Thyroid gland (tissue), 4 donors: ENCODE measurements at regions not wholly inside any gene's neighbourhood (a gene's known extent, or its start where the extent isn't known, plus 50 kb on each side); places are given as distances from the start of the nearest gene placed in this dataset.
"Not testable (repeated sequence)": the region's sequence is repeated elsewhere in the genome, so short reads cannot be mapped to it uniquely, and the experiment has no call there.

Source experiments
- POLR2A ChIP-seq, 2 donors: fragments of 450-650 bp; IDR thresholded peaks; one replicate each; pipeline ENCODE4 v1.6.1; 2017; ENCODE audit warnings: antibody characterized with exemption in 2 of 2, mild to moderate bottlenecking in 2 of 2, moderate library complexity in 1 of 2
- TF ChIP-seq, protein P1 (sequence below), 6 experiments: fragments of 200-600 bp in 3 of 6; fragments of 450-650 bp in 3 of 6; sonication (generic) in 3 of 6; IDR thresholded peaks; one replicate each; pipeline ENCODE4 v1.5.1; 2016 to 2019; ENCODE audit warnings: antibody characterized with exemption in 6 of 6, mild to moderate bottlenecking in 2 of 6, inconsistent platforms in 1 of 6, moderate library complexity in 1 of 6

DNA sequence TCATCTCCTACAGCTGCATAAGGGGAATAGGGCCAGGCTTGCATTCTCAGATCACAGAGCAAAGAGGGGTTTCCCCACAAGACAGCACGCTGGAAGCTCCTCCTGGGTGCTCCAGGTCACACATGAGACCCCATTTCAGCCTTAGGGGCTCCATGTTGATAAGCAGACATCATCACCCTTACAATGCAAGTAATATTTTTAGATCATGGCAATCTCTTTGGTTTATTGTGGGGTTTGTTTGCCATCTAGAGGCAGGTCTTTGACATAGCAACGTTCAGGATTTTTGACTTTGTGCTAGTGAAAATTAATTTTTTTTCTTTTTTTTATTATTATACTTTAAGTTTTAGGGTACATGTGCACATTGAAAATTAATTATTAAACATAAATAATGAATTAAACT lies 539.8 kb downstream of the RPIA start:
- TF ChIP-seq, protein P1, sequence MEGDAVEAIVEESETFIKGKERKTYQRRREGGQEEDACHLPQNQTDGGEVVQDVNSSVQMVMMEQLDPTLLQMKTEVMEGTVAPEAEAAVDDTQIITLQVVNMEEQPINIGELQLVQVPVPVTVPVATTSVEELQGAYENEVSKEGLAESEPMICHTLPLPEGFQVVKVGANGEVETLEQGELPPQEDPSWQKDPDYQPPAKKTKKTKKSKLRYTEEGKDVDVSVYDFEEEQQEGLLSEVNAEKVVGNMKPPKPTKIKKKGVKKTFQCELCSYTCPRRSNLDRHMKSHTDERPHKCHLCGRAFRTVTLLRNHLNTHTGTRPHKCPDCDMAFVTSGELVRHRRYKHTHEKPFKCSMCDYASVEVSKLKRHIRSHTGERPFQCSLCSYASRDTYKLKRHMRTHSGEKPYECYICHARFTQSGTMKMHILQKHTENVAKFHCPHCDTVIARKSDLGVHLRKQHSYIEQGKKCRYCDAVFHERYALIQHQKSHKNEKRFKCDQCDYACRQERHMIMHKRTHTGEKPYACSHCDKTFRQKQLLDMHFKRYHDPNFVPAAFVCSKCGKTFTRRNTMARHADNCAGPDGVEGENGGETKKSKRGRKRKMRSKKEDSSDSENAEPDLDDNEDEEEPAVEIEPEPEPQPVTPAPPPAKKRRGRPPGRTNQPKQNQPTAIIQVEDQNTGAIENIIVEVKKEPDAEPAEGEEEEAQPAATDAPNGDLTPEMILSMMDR (IDR thresholded peaks at IDR 0.05): not testable (repeated sequence)
- not testable (repeated sequence) for TF ChIP-seq POLR2A (IDR thresholded peaks at IDR 0.05)
